IMR-90 (cell line): ENCODE measurements at regions not wholly inside any gene's neighbourhood (a gene's known extent, or its start where the extent isn't known, plus 50 kb on each side); places are given as distances from the start of the nearest gene placed in this dataset.

ENCODE experiments used
- ATAC-seq: fragments of 200-7000 bp; cut with Tn5 transposase; 2 replicates; pipeline ENCODE4 v1.9.1; 2020; ENCODE audit warnings: low read depth, mild to moderate bottlenecking, moderate library complexity
- BruUV-seq: library from RNA; stranded (reverse); fragments of 400-500 nt; replicated peaks from 2 replicates; lab custom pipeline; 2021; lab: Mats Ljungman, UMichigan
- CTCF ChIA-PET: fragments of 300-600 bp; formaldehyde crosslinking; extraction: SDS; loops from one replicate; lab custom pipeline; 2021; ENCODE audit warnings: antibody characterized with exemption; lab: Yijun Ruan, JAX
- POLR2A ChIA-PET: fragments of 300-600 bp; sonication (Branson Sonifier 250); formaldehyde crosslinking; loops from one replicate; lab custom pipeline; 2022; ENCODE audit warnings: antibody characterized with exemption; ENCODE audit not compliant: unreplicated experiment; lab: Charles Lee
- DNase-seq: peaks from one replicate; pipeline ENCODE4 v3.0.0; 2013
- H2AFZ ChIP-seq: replicated peaks from 2 replicates; pipeline ENCODE3; 2013; ENCODE audit warnings: low read length, mild to moderate bottlenecking; ENCODE audit not compliant: poor library complexity
- H2AK5ac ChIP-seq: 2 replicates; pipeline ENCODE4 v1.6.1; 2013; ENCODE audit warnings: low read depth, low read length, inconsistent platforms
- H2AK9ac ChIP-seq: replicated peaks from 2 replicates; pipeline ENCODE3; 2013; ENCODE audit warnings: mild to moderate bottlenecking, low read depth, low read length, moderate library complexity; ENCODE audit not compliant: poor library complexity
- H2BK120ac ChIP-seq: 2 replicates; pipeline ENCODE4 v1.6.1; 2013; ENCODE audit warnings: low read depth, low read length, inconsistent platforms
- H2BK15ac ChIP-seq: 3 replicates; pipeline ENCODE4 v1.6.1; 2013; ENCODE audit warnings: low read depth, low read length, inconsistent platforms
- H2BK20ac ChIP-seq: 2 replicates; pipeline ENCODE4 v1.6.1; 2013; ENCODE audit warnings: low read depth, mild to moderate bottlenecking, inconsistent platforms, low read length, moderate library complexity
- H2BK5ac ChIP-seq: 2 replicates; pipeline ENCODE4 v1.6.1; 2013; ENCODE audit warnings: mild to moderate bottlenecking, low read depth, low read length, inconsistent platforms; ENCODE audit not compliant: poor library complexity, severe bottlenecking
- H3K14ac ChIP-seq: replicated peaks from 2 replicates; pipeline ENCODE4 v1.6.1; 2013; ENCODE audit warnings: low read depth, low read length, inconsistent platforms
- H3K18ac ChIP-seq: 2 replicates; pipeline ENCODE4 v1.6.1; 2013; ENCODE audit warnings: low read depth, low read length, control low read depth
- H3K23ac ChIP-seq: 2 replicates; pipeline ENCODE4 v1.6.1; 2013; ENCODE audit warnings: low read depth, low read length, inconsistent platforms
- H3K27ac ChIP-seq: 2 replicates; pipeline ENCODE4 v1.5.1; 2013; ENCODE audit warnings: mild to moderate bottlenecking, control low read depth, low read length; ENCODE audit not compliant: insufficient read depth
- H3K27me3 ChIP-seq: 2 replicates; pipeline ENCODE4 v1.6.1; 2013; ENCODE audit warnings: low read length; ENCODE audit not compliant: control insufficient read depth, insufficient read depth
- H3K36me3 ChIP-seq: 2 replicates; pipeline ENCODE4 v1.6.1; 2013; ENCODE audit warnings: low read length, mixed read lengths; ENCODE audit not compliant: control insufficient read depth, insufficient read depth
- H3K4ac ChIP-seq: 2 replicates; pipeline ENCODE4 v1.6.1; 2013; ENCODE audit warnings: low read depth, low read length, inconsistent platforms
- H3K4me1 ChIP-seq: 2 replicates; pipeline ENCODE4 v1.6.1; 2013; ENCODE audit warnings: low read length, mixed read lengths; ENCODE audit not compliant: control insufficient read depth, insufficient read depth
- H3K4me2 ChIP-seq: 2 replicates; pipeline ENCODE4 v1.6.1; 2013; ENCODE audit warnings: low read depth, mild to moderate bottlenecking, control low read depth, low read length, moderate library complexity
- H3K4me3 ChIP-seq: 2 replicates; pipeline ENCODE4 v1.5.1; 2013; ENCODE audit warnings: low read depth, mild to moderate bottlenecking, control low read depth, low read length, moderate library complexity; ENCODE audit not compliant: insufficient read depth
- H3K56ac ChIP-seq: 2 replicates; pipeline ENCODE4 v1.6.1; 2013; ENCODE audit warnings: low read length, inconsistent platforms; ENCODE audit not compliant: insufficient read depth; ENCODE audit errors: extremely low read depth
- H3K79me1 ChIP-seq, 2 experiments: 2 replicates each; pipeline ENCODE4 v1.6.1; 2013; ENCODE audit warnings: low read length in 2 of 2, inconsistent platforms in 1 of 2, low read depth in 1 of 2
- H3K9ac ChIP-seq: 2 replicates; pipeline ENCODE4 v1.6.1; 2013; ENCODE audit warnings: low read depth, low read length, control low read depth
- H3K9me1 ChIP-seq: 2 replicates; pipeline ENCODE4 v1.6.1; 2013; ENCODE audit warnings: low read length, inconsistent platforms; ENCODE audit not compliant: insufficient read depth
- H3K9me3 ChIP-seq: 2 replicates; pipeline ENCODE4 v1.6.1; 2013; ENCODE audit warnings: low read length; ENCODE audit not compliant: control insufficient read depth, insufficient read depth
- H4K20me1 ChIP-seq: 2 replicates; pipeline ENCODE4 v1.6.1; 2013; ENCODE audit warnings: low read length, inconsistent platforms; ENCODE audit not compliant: insufficient read depth
- H4K5ac ChIP-seq: 2 replicates; pipeline ENCODE4 v1.6.1; 2013; ENCODE audit warnings: mild to moderate bottlenecking, low read depth, low read length, control low read depth
- H4K8ac ChIP-seq, 2 experiments: 2 replicates each; pipeline ENCODE4 v1.6.1; 2013; ENCODE audit warnings: low read depth in 2 of 2, low read length in 2 of 2, control low read depth in 1 of 2, inconsistent platforms in 1 of 2
- H4K91ac ChIP-seq: 2 replicates; pipeline ENCODE4 v1.6.1; 2013; ENCODE audit warnings: low read depth, low read length, inconsistent platforms; ENCODE audit not compliant: insufficient read depth
- CHD1 ChIP-seq: IDR thresholded peaks from 2 replicates; pipeline ENCODE4 v1.6.1; 2012; ENCODE audit warnings: low read depth, low read length, improper control_type of control experiment
- CTCF ChIP-seq: conservative IDR thresholded peaks from 2 replicates; pipeline ENCODE4 v1.5.1; 2012; ENCODE audit warnings: mild to moderate bottlenecking, low read depth, low read length, improper control_type of control experiment
- ELK1 ChIP-seq: fragments of 150-350 bp; IDR thresholded peaks from 2 replicates; pipeline ENCODE4 v1.6.1; 2016; ENCODE audit warnings: low read depth, mild to moderate bottlenecking, low read length, moderate library complexity, borderline replicate concordance
- POLR2A ChIP-seq: IDR thresholded peaks from 2 replicates; pipeline ENCODE4 v1.6.1; 2012; ENCODE audit warnings: mild to moderate bottlenecking, low read depth, low read length
- RCOR1 ChIP-seq: IDR thresholded peaks from 2 replicates; pipeline ENCODE4 v1.6.1; 2012; ENCODE audit warnings: mild to moderate bottlenecking, low read length, improper control_type of control experiment; ENCODE audit not compliant: insufficient replicate concordance
- RFX5 ChIP-seq: IDR thresholded peaks from 2 replicates; pipeline ENCODE4 v1.8.0; 2012; ENCODE audit warnings: low read depth, mild to moderate bottlenecking, low read length, moderate library complexity
- USF2 ChIP-seq: fragments of 150-350 bp; IDR thresholded peaks from 2 replicates; pipeline ENCODE4 v1.6.1; 2017; ENCODE audit warnings: mild to moderate bottlenecking, antibody characterized with exemption, low read length, low read depth
- WGBS, 2 experiments: methylation state at CpG; one replicate each; pipeline versions ENCODE4 v1.1.5 to v1.1.7; 2013; ENCODE audit warnings: missing lambda C conversion rate in 2 of 2; ENCODE audit not compliant: insufficient read length in 1 of 2; ENCODE audit errors: extremely low coverage in 2 of 2; 5-methylcytosine and 5-hydroxymethylcytosine counted together
- dilution Hi-C: fragments of 300-500 bp; cut with HindIII; formaldehyde crosslinking; loops from one replicate; pipeline ENCODE4 v1.14.3; 2018; ENCODE audit warnings: low sequenced_read_pairs; ENCODE audit not compliant: unreplicated experiment
- in situ Hi-C: fragments of 300-500 bp; cut with MboI; formaldehyde crosslinking; loops from 3 replicates; pipeline ENCODE4 v1.14.3; 2019; ENCODE audit warnings: low sequenced_read_pairs, inconsistent platforms, mixed read lengths
- intact Hi-C: fragments of 100-400 bp; cut with micrococcal nuclease; formaldehyde crosslinking; loops from 2 replicates; pipeline ENCODE4 v1.10.0; 2022

- DNase-seq (no peak), ATAC-seq (no peak)
- Histone ChIP-seq H4K20me1 (no peaks in the 10 kb centered on the region), H3K4me1 (no peaks in the 10 kb centered on the region), H2BK120ac (no peak overlapping the region), H3K4me3 (no peak overlapping the region), H2BK5ac (no peak overlapping the region), H2AK5ac (no peak overlapping the region), H3K79me1 (no peaks in the 10 kb centered on the region), H2AFZ (no peak overlapping the region), H3K14ac (no peak overlapping the region), H3K9me1 (no peaks in the 10 kb centered on the region), H2BK20ac (no peak overlapping the region), H2AK9ac (no peak overlapping the region), H3K4me2 (no peak overlapping the region), H3K27ac (no peak overlapping the region), H2BK15ac (no peak overlapping the region), H4K91ac (no peak overlapping the region), H3K9me3 (no peaks in the 10 kb centered on the region), H4K5ac (no peak overlapping the region), H3K4ac (no peak overlapping the region), H3K36me3 (no peaks in the 10 kb centered on the region), H3K9ac (no peak overlapping the region), H3K18ac (no peak overlapping the region), H3K56ac (no peak overlapping the region), H4K8ac (no peak overlapping the region), H3K23ac (no peak overlapping the region), H3K27me3 (peaks cover 10% of the 10 kb centered on the region)
- POLR2A ChIA-PET = no interaction called here
- CTCF ChIA-PET = no interaction called here
- BruUV-seq = no TSS peak
- in situ Hi-C loops = no loop called here
- TF ChIP-seq POLR2A (no peak), ELK1 (no peak), RCOR1 (no peak), USF2 (no peak), CHD1 (no peak), CTCF (no peak), RFX5 (no peak)
- intact Hi-C loops = no loop called here
- dilution Hi-C loops = no loop called here
- WGBS, 2 experiments = no CpG with 5 or more reads among the region's 2 CpGs
Observed at GRCh38 chr12:64933791-64934190, 109.3 kb downstream of the TBC1D30 start.
